HCT116 (cell line): ENCODE measurements at regions not wholly inside any gene's neighbourhood (a gene's known extent, or its start where the extent isn't known, plus 50 kb on each side); places are given as distances from the start of the nearest gene placed in this dataset.

Source experiments
- ATF3 ChIP-seq: IDR thresholded peaks from 2 replicates; pipeline ENCODE4 v1.6.1; 2012
- CEBPB ChIP-seq: IDR thresholded peaks from 2 replicates; pipeline ENCODE4 v1.6.1; 2012; ENCODE audit warnings: low read depth
- CTCF ChIP-seq, 3 experiments: fragments of 200-600 bp in 1 of 3; sonication (generic) in 1 of 3; IDR thresholded peaks in 2 of 3; conservative IDR thresholded peaks in 1 of 3; 2 replicates each; pipeline ENCODE4 v1.5.1; 2012 to 2017; ENCODE audit warnings: low read depth in 2 of 3, low read length in 2 of 3, antibody characterized with exemption in 1 of 3, borderline replicate concordance in 1 of 3, control low read depth in 1 of 3, mild to moderate bottlenecking in 1 of 3, mixed read lengths in 1 of 3, mixed run types in 1 of 3, moderate library complexity in 1 of 3; ENCODE audit not compliant: insufficient read depth in 1 of 3
- ELF1 ChIP-seq: IDR thresholded peaks from 2 replicates; pipeline ENCODE4 v1.6.1; 2012; ENCODE audit warnings: low read depth, borderline replicate concordance
- EZH2 ChIP-seq: fragments of 200-600 bp; sonication (generic); IDR thresholded peaks from 2 replicates; pipeline ENCODE4 v1.6.1; 2017; ENCODE audit warnings: antibody characterized with exemption, mixed run types
- EZH2phosphoT487 ChIP-seq: fragments of 200-600 bp; IDR thresholded peaks from 2 replicates; pipeline ENCODE4 v1.6.1; 2018; ENCODE audit warnings: antibody characterized with exemption, borderline replicate concordance
- JUND ChIP-seq: IDR thresholded peaks from 2 replicates; pipeline ENCODE4 v1.6.1; 2012
- POLR2A ChIP-seq: IDR thresholded peaks from 2 replicates; pipeline ENCODE4 v1.7.0; 2011; ENCODE audit warnings: borderline replicate concordance; ENCODE audit not compliant: insufficient read depth, insufficient read length; ENCODE audit errors: extremely low read depth
- RAD21 ChIP-seq: IDR thresholded peaks from 2 replicates; pipeline ENCODE4 v1.6.1; 2012; ENCODE audit warnings: low read depth, mild to moderate bottlenecking
- SIN3A ChIP-seq: IDR thresholded peaks from 2 replicates; pipeline ENCODE4 v1.6.1; 2012; ENCODE audit warnings: low read depth
- SP1 ChIP-seq: IDR thresholded peaks from 2 replicates; pipeline ENCODE4 v1.6.1; 2012; ENCODE audit warnings: low read depth
- SRF ChIP-seq: IDR thresholded peaks from 2 replicates; pipeline ENCODE4 v1.6.1; 2012; ENCODE audit warnings: low read depth
- YY1 ChIP-seq: IDR thresholded peaks from 2 replicates; pipeline ENCODE4 v1.6.1; 2011; ENCODE audit warnings: low read length, low read depth, moderate library complexity, mild to moderate bottlenecking; ENCODE audit not compliant: insufficient replicate concordance; ENCODE audit errors: extremely low read depth

DNA sequence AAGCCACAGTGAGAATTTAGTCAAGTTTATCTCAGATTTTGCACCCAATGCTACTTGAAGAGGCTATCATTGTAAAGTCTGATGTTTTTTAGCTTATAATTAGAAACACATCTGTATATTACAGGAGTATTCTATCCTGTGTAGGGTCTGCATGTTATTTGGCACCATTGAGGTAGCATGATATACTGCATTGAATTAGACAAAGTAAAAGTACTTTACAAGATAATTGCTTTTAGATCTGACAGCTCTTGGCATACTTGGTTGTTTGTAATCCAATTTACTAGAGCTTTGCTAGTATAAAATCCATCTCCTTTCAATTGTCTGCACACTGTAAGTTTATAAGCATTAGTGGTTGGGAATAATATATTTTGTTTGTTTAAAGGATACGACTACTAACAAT, 714.3 kb downstream of the ANKRD7 start:
- TF ChIP-seq CTCF (IDR thresholded peaks at IDR 0.05 in 2 of 3, conservative IDR thresholded peaks at IDR 0.05 in 1 of 3; ENCODE audit: borderline replicate concordance in 1 of 3, insufficient read depth in 1 of 3, low read depth in 2 of 3, low read length in 2 of 3) (no peak), YY1 (no peak), CEBPB (no peak), EZH2 (no peak), ELF1 (no peak), ATF3 (no peak), SP1 (no peak), SIN3A (no peak), SRF (no peak), RAD21 (no peak), JUND (no peak), EZH2phosphoT487 (no peak), POLR2A (no peak)
